ENCODE measurements at regions not wholly inside any gene's neighbourhood (a gene's known extent, or its start where the extent isn't known, plus 50 kb on each side); places are given as distances from the start of the nearest gene placed in this dataset.
"Not testable (repeated sequence)": the region's sequence is repeated elsewhere in the genome, so short reads cannot be mapped to it uniquely, and the experiment has no call there.

GRCh38 chr5:20865892-20866291, 877.9 kb upstream of the CDH18 start:
- TF ChIP-seq CTCF (IDR thresholded peaks at IDR 0.05); ZFX (IDR thresholded peaks at IDR 0.05; ENCODE audit: borderline replicate concordance): not testable (repeated sequence)
